Fibroblast of lung (primary cell): ENCODE measurements at regions not wholly inside any gene's neighbourhood (a gene's known extent, or its start where the extent isn't known, plus 50 kb on each side); places are given as distances from the start of the nearest gene placed in this dataset.

Experiments
- EZH2 ChIP-seq: IDR thresholded peaks from 2 replicates; pipeline ENCODE4 v1.5.1; 2012; ENCODE audit warnings: low read length, control low read depth, mild to moderate bottlenecking; ENCODE audit errors: missing control alignments
- TF ChIP-seq, protein P1 (sequence below), 2 donors: IDR thresholded peaks in 1 of 2; conservative IDR thresholded peaks in 1 of 2; 1 replicate in 1 of 2; 2 replicates in 1 of 2; pipeline ENCODE4 v1.5.1; 2011 to 2012; ENCODE audit warnings: low read length in 2 of 2, control low read depth in 1 of 2, inconsistent platforms in 1 of 2, low read depth in 1 of 2, mild to moderate bottlenecking in 1 of 2

DNA sequence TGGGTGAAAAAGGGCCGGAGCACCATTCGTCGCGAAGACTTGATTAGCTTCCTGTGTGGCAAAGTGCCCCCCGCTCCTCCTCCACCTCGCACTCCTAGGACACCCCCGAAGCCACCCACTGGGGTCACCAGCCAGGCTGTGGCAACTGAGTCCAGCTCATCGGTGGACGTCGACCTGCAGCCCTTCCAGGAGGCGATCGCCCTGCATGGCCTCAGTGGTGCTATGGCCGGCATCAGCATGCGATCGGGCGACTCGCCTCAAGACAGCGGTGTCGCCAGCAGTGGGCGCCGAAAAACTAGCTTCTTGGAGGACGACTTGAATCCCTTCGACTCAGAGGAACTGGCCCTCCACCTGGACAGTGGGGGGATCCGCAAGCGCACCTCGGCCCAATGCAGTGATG lies 126.8 kb upstream of the CXorf66 start:
- TF ChIP-seq, protein P1, sequence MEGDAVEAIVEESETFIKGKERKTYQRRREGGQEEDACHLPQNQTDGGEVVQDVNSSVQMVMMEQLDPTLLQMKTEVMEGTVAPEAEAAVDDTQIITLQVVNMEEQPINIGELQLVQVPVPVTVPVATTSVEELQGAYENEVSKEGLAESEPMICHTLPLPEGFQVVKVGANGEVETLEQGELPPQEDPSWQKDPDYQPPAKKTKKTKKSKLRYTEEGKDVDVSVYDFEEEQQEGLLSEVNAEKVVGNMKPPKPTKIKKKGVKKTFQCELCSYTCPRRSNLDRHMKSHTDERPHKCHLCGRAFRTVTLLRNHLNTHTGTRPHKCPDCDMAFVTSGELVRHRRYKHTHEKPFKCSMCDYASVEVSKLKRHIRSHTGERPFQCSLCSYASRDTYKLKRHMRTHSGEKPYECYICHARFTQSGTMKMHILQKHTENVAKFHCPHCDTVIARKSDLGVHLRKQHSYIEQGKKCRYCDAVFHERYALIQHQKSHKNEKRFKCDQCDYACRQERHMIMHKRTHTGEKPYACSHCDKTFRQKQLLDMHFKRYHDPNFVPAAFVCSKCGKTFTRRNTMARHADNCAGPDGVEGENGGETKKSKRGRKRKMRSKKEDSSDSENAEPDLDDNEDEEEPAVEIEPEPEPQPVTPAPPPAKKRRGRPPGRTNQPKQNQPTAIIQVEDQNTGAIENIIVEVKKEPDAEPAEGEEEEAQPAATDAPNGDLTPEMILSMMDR (conservative IDR thresholded peaks at IDR 0.05 in 1 of 2, IDR thresholded peaks at IDR 0.05 in 1 of 2; ENCODE audit: low read depth in 1 of 2, low read length in 2 of 2): no peak
- no peak for TF ChIP-seq EZH2
